ENCODE measurements at regions not wholly inside any gene's neighbourhood (a gene's known extent, or its start where the extent isn't known, plus 50 kb on each side); places are given as distances from the start of the nearest gene placed in this dataset.

DNA sequence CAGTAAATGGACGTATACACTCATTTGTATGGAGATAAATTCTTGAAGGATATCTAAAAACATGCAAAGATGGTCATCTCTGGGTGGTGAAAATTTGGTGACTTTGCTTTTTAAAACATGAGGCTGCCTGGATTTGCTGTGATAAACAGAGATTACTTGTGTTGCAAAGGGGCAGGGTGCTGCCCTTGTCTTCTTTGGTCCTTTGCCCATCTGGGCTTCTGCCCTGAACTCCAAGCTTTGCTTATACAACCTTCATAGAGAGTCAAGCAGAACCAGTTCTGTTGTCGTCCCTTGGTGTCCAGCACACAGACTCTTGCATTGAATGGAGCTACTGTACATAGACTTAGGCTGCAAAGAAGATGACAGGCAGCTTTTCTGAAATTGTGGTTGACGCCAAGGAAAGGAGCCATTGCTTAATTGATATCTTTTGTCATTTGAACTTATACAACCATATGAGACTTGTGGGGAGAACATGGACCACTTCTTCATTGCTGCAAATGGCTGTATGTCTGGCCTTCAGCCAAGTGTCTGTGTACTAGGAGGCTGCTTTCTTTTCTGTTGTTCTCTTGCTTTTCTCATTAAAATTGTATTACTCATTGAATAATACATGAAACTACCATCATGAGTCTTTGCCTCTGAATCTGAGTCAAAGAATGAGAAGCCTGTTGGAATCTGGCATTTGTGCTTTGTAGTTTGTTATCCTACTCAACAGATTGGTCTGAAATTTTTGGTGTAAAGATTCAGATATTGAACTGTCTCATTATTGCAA lies 152.5 kb downstream of the DMRT2 start:
- Histone ChIP-seq H3K36me3 (ENCODE audit: control insufficient read depth, insufficient read depth, low read length) (no peaks in the 10 kb centered on the region), H3K9ac (ENCODE audit: extremely low read depth, low read length, poor library complexity, severe bottlenecking) (no peak overlapping the region), H3K4me1 (ENCODE audit: control insufficient read depth, insufficient read depth, low read length) (no peaks in the 10 kb centered on the region), H3K27me3 (ENCODE audit: control insufficient read depth, insufficient read depth, low read length, poor library complexity, severe bottlenecking) (no peaks in the 10 kb centered on the region), H3K27ac (ENCODE audit: low read depth, low read length) (no peak overlapping the region), H3K4me3 (ENCODE audit: low read length) (no peak overlapping the region), H3K9me3 (ENCODE audit: control insufficient read depth, low read length) (no peaks in the 10 kb centered on the region)
- H3K9me3 Mint-ChIP-seq = no peaks in the 10 kb centered on the region
- WGBS, 2 experiments (ENCODE audit: insufficient coverage in 1 of 2, insufficient read length in 1 of 2) = 82 to 92% methylated on average over 2 to 3 of the region's 3 CpGs
- no peak for DNase-seq
- H3K4me3 Mint-ChIP-seq = no peak overlapping the region
- TF ChIP-seq, protein P1, sequence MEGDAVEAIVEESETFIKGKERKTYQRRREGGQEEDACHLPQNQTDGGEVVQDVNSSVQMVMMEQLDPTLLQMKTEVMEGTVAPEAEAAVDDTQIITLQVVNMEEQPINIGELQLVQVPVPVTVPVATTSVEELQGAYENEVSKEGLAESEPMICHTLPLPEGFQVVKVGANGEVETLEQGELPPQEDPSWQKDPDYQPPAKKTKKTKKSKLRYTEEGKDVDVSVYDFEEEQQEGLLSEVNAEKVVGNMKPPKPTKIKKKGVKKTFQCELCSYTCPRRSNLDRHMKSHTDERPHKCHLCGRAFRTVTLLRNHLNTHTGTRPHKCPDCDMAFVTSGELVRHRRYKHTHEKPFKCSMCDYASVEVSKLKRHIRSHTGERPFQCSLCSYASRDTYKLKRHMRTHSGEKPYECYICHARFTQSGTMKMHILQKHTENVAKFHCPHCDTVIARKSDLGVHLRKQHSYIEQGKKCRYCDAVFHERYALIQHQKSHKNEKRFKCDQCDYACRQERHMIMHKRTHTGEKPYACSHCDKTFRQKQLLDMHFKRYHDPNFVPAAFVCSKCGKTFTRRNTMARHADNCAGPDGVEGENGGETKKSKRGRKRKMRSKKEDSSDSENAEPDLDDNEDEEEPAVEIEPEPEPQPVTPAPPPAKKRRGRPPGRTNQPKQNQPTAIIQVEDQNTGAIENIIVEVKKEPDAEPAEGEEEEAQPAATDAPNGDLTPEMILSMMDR (conservative IDR thresholded peaks at IDR 0.05) = no peak
- peaks cover 12% of the 10 kb centered on the region for H3K4me1 Mint-ChIP-seq
- no peak overlapping the region for H3K27ac Mint-ChIP-seq
- H3K36me3 Mint-ChIP-seq (ENCODE audit: low read depth) = no peaks in the 10 kb centered on the region
- H3K27me3 Mint-ChIP-seq (ENCODE audit: insufficient read depth) = peaks cover 2% of the 10 kb centered on the region

DNA sequence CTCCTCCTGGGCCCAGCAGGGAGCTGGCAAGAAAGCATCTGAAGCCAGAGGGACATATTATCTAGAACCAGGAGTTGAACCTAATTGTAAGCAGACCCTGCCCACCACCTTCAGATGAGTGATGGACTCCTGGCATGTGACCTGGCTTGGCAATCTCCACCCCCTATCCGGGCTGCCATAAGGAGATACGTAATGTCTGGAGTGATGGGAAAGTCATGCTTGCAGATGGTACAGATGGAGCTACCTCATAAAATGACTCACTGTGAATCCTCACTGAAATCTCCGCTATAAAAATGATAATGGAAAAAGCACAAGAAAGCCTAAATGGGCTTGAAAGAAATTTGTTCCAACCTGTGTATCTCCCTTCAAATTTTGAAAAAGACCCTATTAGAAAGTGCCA lies 157.5 kb downstream of the DMRT2 start:
- no peaks in the 10 kb centered on the region for H3K27me3 ChIP-seq (ENCODE audit: control insufficient read depth, insufficient read depth, low read length, poor library complexity, severe bottlenecking)
- Mint-ChIP-seq H3K27ac (no peak overlapping the region), H3K36me3 (ENCODE audit: low read depth) (no peaks in the 10 kb centered on the region), H3K27me3 (ENCODE audit: insufficient read depth) (no peaks in the 10 kb centered on the region), H3K4me1 (peaks cover 8% of the 10 kb centered on the region), H3K4me3 (no peak overlapping the region), H3K9me3 (no peaks in the 10 kb centered on the region)
- no peak overlapping the region for H3K9ac ChIP-seq (ENCODE audit: extremely low read depth, low read length, poor library complexity, severe bottlenecking)
- H3K4me3 ChIP-seq (ENCODE audit: low read length) = no peak overlapping the region
- no peaks in the 10 kb centered on the region for H3K4me1 ChIP-seq (ENCODE audit: control insufficient read depth, insufficient read depth, low read length)
- H3K36me3 ChIP-seq (ENCODE audit: control insufficient read depth, insufficient read depth, low read length) = no peaks in the 10 kb centered on the region
- no peak overlapping the region for H3K27ac ChIP-seq (ENCODE audit: low read depth, low read length)
- TF ChIP-seq, protein P1 (conservative IDR thresholded peaks at IDR 0.05) = no peak
- 86% methylated on average over 3 of the region's 3 CpGs; no CpG with 5 or more reads in 1 of the 2 experiments for WGBS, 2 experiments (ENCODE audit: insufficient coverage in 1 of 2, insufficient read length in 1 of 2)
- H3K9me3 ChIP-seq (ENCODE audit: control insufficient read depth, low read length) = no peaks in the 10 kb centered on the region
- DNase-seq = no peak

DNA sequence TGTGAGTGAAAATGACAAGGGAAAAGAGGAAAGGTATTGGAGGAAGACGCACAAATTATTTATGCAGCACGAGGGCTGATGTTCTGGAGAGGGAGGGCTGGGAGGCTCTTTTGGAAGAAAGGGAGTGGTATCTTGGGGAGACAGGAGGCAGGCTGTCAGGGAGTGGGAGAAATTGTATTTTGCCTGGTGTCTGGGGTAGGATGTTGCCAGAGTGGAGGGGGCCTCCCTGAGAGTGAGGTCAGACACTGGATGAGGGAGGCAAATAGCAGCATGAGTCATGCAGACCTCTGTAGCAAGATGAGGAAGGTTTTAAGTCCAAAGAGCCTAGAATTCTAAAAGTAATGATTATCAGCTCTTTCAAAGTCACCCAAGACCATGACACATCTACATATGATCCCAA lies 158.0 kb downstream of the DMRT2 start:
- no peak overlapping the region for H3K4me3 Mint-ChIP-seq
- Histone ChIP-seq H3K9ac (ENCODE audit: extremely low read depth, low read length, poor library complexity, severe bottlenecking) (no peak overlapping the region), H3K4me1 (ENCODE audit: control insufficient read depth, insufficient read depth, low read length) (no peaks in the 10 kb centered on the region), H3K4me3 (ENCODE audit: low read length) (no peak overlapping the region), H3K27me3 (ENCODE audit: control insufficient read depth, insufficient read depth, low read length, poor library complexity, severe bottlenecking) (no peaks in the 10 kb centered on the region), H3K9me3 (ENCODE audit: control insufficient read depth, low read length) (no peaks in the 10 kb centered on the region), H3K27ac (ENCODE audit: low read depth, low read length) (no peak overlapping the region), H3K36me3 (ENCODE audit: control insufficient read depth, insufficient read depth, low read length) (no peaks in the 10 kb centered on the region)
- no peak overlapping the region for H3K27ac Mint-ChIP-seq
- DNase-seq = no peak
- H3K27me3 Mint-ChIP-seq (ENCODE audit: insufficient read depth) = no peaks in the 10 kb centered on the region
- H3K4me1 Mint-ChIP-seq = peaks cover 8% of the 10 kb centered on the region
- H3K9me3 Mint-ChIP-seq = no peaks in the 10 kb centered on the region
- H3K36me3 Mint-ChIP-seq (ENCODE audit: low read depth) = no peaks in the 10 kb centered on the region
- TF ChIP-seq, protein P1 (conservative IDR thresholded peaks at IDR 0.05) = no peak
- WGBS, 2 experiments (ENCODE audit: insufficient coverage in 1 of 2, insufficient read length in 1 of 2) = 71 to 88% methylated on average over 2 of the region's 2 CpGs

All from endodermal cell (in vitro differentiated cells).